MM.1S (cell line): ENCODE measurements at regions not wholly inside any gene's neighbourhood (a gene's known extent, or its start where the extent isn't known, plus 50 kb on each side); places are given as distances from the start of the nearest gene placed in this dataset.

Experiments used
- CTCF ChIP-seq: fragments of 300-600 bp; sonication (generic); IDR thresholded peaks from 2 replicates; pipeline ENCODE4 v1.5.1; 2016; ENCODE audit warnings: antibody characterized with exemption, low read length, mixed read lengths
- EZH2 ChIP-seq: fragments of 300-600 bp; sonication (generic); optimal IDR thresholded peaks from 2 replicates; pipeline ENCODE3; 2017; ENCODE audit warnings: low read depth, mild to moderate bottlenecking, antibody characterized with exemption, low read length, mixed read lengths

GRCh38 chr14:98889836-98890185 lies 382.2 kb downstream of the BCL11B start:
- TF ChIP-seq CTCF (no peak), EZH2 (no peak)
